HG03103 (cell line): ENCODE measurements at regions not wholly inside any gene's neighbourhood (a gene's known extent, or its start where the extent isn't known, plus 50 kb on each side); places are given as distances from the start of the nearest gene placed in this dataset.
"Not testable (repeated sequence)": the region's sequence is repeated elsewhere in the genome, so short reads cannot be mapped to it uniquely, and the experiment has no call there.

ENCODE experiments used
- ATAC-seq: cut with Tn5 transposase; IDR thresholded peaks from one replicate; pipeline ENCODE4 v1.9.1; 2021; ENCODE audit warnings: low read depth; ENCODE audit not compliant: unreplicated experiment

- no peak for ATAC-seq
These were observed 251.6 kb downstream of the ZWINT start for GRCh38 chr10:56109454-56109853.

GRCh38 chr10:56104923-56105322, 256.1 kb downstream of the ZWINT start:
- no peak for ATAC-seq

GRCh38 chr10:56104487-56104886, 256.6 kb downstream of the ZWINT start:
- ATAC-seq: no peak

- ATAC-seq: no peak
These were observed 264.9 kb downstream of the ZWINT start for GRCh38 chr10:56096226-56096517.

GRCh38 chr10:56095506-56096225, 265.4 kb downstream of the ZWINT start:
- no peak for ATAC-seq

- ATAC-seq: not testable (repeated sequence)
These were observed 267.4 kb downstream of the ZWINT start for GRCh38 chr10:56093645-56094044.

- no peak for ATAC-seq
These were observed 269.2 kb downstream of the ZWINT start for GRCh38 chr10:56091872-56092271.

- no peak for ATAC-seq
These were observed 270.0 kb downstream of the ZWINT start for GRCh38 chr10:56090914-56091540.

GRCh38 chr10:56085406-56086122, 275.5 kb downstream of the ZWINT start:
- ATAC-seq: no peak

- ATAC-seq: no peak
These were observed 278.9 kb downstream of the ZWINT start for GRCh38 chr10:56082169-56082568.

GRCh38 chr10:56068473-56069263, 292.4 kb downstream of the ZWINT start:
- no peak for ATAC-seq

- ATAC-seq: no peak
These were observed 293.0 kb downstream of the ZWINT start for GRCh38 chr10:56068040-56068439.

GRCh38 chr10:56063642-56064041, 297.4 kb downstream of the ZWINT start:
- ATAC-seq: no peak

- ATAC-seq: no peak
These were observed 303.2 kb downstream of the ZWINT start for GRCh38 chr10:56057860-56058259.

GRCh38 chr10:56035489-56035888, 325.6 kb downstream of the ZWINT start:
- no peak for ATAC-seq

GRCh38 chr10:56028298-56029132, 332.5 kb downstream of the ZWINT start:
- ATAC-seq: no peak

- ATAC-seq: no peak
These were observed 349.0 kb downstream of the ZWINT start for GRCh38 chr10:56012101-56012500.

GRCh38 chr10:56003555-56003954, 357.5 kb downstream of the ZWINT start:
- no peak for ATAC-seq

- ATAC-seq: no peak
These were observed 371.9 kb downstream of the ZWINT start for GRCh38 chr10:55989188-55989587.

GRCh38 chr10:55979203-55979602, 381.9 kb downstream of the ZWINT start:
- no peak for ATAC-seq
